Ramos (cell line): ENCODE measurements at regions not wholly inside any gene's neighbourhood (a gene's known extent, or its start where the extent isn't known, plus 50 kb on each side); places are given as distances from the start of the nearest gene placed in this dataset.

Source experiments
- in situ Hi-C: fragments of 300-500 bp; cut with MboI; formaldehyde crosslinking; loops from one replicate; pipeline ENCODE4 v1.14.3; 2022; ENCODE audit warnings: low sequenced_read_pairs; ENCODE audit not compliant: unreplicated experiment

GRCh38 chr20:24787621-24788020 is 161.4 kb upstream of the CST7 start:
- in situ Hi-C loops: loop anchor here (10.0 kb wide), 1 partner anchor 127 kb away; no protein-coding TSS in a partner anchor

- in situ Hi-C loops: loop anchor here (10.0 kb wide), 1 partner anchor 125 kb away; no protein-coding TSS in a partner anchor
Measured at GRCh38 chr20:24789877-24790276, 159.2 kb upstream of the CST7 start.

- in situ Hi-C loops: no loop called here
Measured at GRCh38 chr20:24790746-24791283, 158.3 kb upstream of the CST7 start.

- in situ Hi-C loops: no loop called here
Measured at GRCh38 chr20:24791953-24792352, 157.1 kb upstream of the CST7 start.

- in situ Hi-C loops: no loop called here
Measured at GRCh38 chr20:24792641-24793495, 156.2 kb upstream of the CST7 start.

GRCh38 chr20:24795436-24795835 is 153.6 kb upstream of the CST7 start:
- in situ Hi-C loops: no loop called here

GRCh38 chr20:24796236-24796635 is 152.8 kb upstream of the CST7 start:
- in situ Hi-C loops: no loop called here

GRCh38 chr20:24797113-24797512 is 152.0 kb upstream of the CST7 start:
- in situ Hi-C loops: no loop called here

GRCh38 chr20:24797745-24798655 is 151.1 kb upstream of the CST7 start:
- in situ Hi-C loops: no loop called here

- in situ Hi-C loops: no loop called here
Measured at GRCh38 chr20:24798930-24799705, 150.0 kb upstream of the CST7 start.

GRCh38 chr20:24799971-24800580 is 149.0 kb upstream of the CST7 start:
- in situ Hi-C loops: no loop called here

GRCh38 chr20:24802286-24802820 is 146.7 kb upstream of the CST7 start:
- in situ Hi-C loops: no loop called here

GRCh38 chr20:24804481-24805206 is 144.4 kb upstream of the CST7 start:
- in situ Hi-C loops: no loop called here

GRCh38 chr20:24805456-24806238 is 143.4 kb upstream of the CST7 start:
- in situ Hi-C loops: no loop called here

- in situ Hi-C loops: no loop called here
Measured at GRCh38 chr20:24806705-24807676, 142.1 kb upstream of the CST7 start.

- in situ Hi-C loops: no loop called here
Measured at GRCh38 chr20:24808616-24809015, 140.5 kb upstream of the CST7 start.

- in situ Hi-C loops: no loop called here
Measured at GRCh38 chr20:24809606-24810005, 139.5 kb upstream of the CST7 start.
